Natural killer cell (primary cell): ENCODE measurements at regions not wholly inside any gene's neighbourhood (a gene's known extent, or its start where the extent isn't known, plus 50 kb on each side); places are given as distances from the start of the nearest gene placed in this dataset.

Experiments
- ATAC-seq, 3 donors: fragments of 150-1000 bp in 2 of 3; fragments of 200-7000 bp in 1 of 3; cut with Tn5 transposase; 1 replicate in 1 of 3; 2 replicates in 2 of 3; pipeline ENCODE4 v1.10.0; 2021; ENCODE audit warnings: mild to moderate bottlenecking in 2 of 3, moderate library complexity in 2 of 3
- DNase-seq, 2 donors: peaks; one replicate each; pipeline versions ENCODE4 v3.0.0 to v3.0.0-alpha.2; 2013 to 2021; ENCODE audit warnings: mixed read lengths in 1 of 2
- H3K27ac ChIP-seq: one replicate; pipeline ENCODE4 v1.5.1; 2013; ENCODE audit warnings: mild to moderate bottlenecking, low read length
- H3K27me3 ChIP-seq: one replicate; pipeline ENCODE4 v1.6.1; 2013; ENCODE audit warnings: low read length; ENCODE audit not compliant: control insufficient read depth, insufficient read depth
- H3K36me3 ChIP-seq: one replicate; pipeline ENCODE4 v1.6.1; 2013; ENCODE audit warnings: low read length; ENCODE audit not compliant: control insufficient read depth, insufficient read depth
- H3K4me1 ChIP-seq: one replicate; pipeline ENCODE4 v1.6.1; 2013; ENCODE audit warnings: low read length; ENCODE audit not compliant: control insufficient read depth, insufficient read depth
- H3K4me3 ChIP-seq: one replicate; pipeline ENCODE4 v1.5.1; 2013; ENCODE audit warnings: low read length
- H3K9me3 ChIP-seq: one replicate; pipeline ENCODE4 v1.6.1; 2013; ENCODE audit warnings: low read length; ENCODE audit not compliant: control insufficient read depth, insufficient read depth
- H3K27ac Mint-ChIP-seq, 2 donors: one replicate each; pipeline ENCODE4 v1.8.0; 2022; ENCODE audit warnings: mild to moderate bottlenecking in 2 of 2, mixed read lengths in 2 of 2, moderate library complexity in 1 of 2
- H3K27me3 Mint-ChIP-seq, 2 donors: one replicate each; pipeline ENCODE4 v1.8.0; 2022; ENCODE audit warnings: low read depth in 2 of 2, mixed read lengths in 2 of 2
- H3K36me3 Mint-ChIP-seq: one replicate; pipeline ENCODE4 v1.8.0; 2022; ENCODE audit warnings: mixed read lengths
- H3K4me1 Mint-ChIP-seq, 2 donors: one replicate each; pipeline ENCODE4 v1.8.0; 2022; ENCODE audit warnings: mixed read lengths in 2 of 2
- H3K4me3 Mint-ChIP-seq: one replicate; pipeline ENCODE4 v1.8.0; 2022; ENCODE audit warnings: mild to moderate bottlenecking, moderate library complexity, mixed read lengths
- H3K9me3 Mint-ChIP-seq, 2 donors: one replicate each; pipeline ENCODE4 v1.8.0; 2022; ENCODE audit warnings: mixed read lengths in 2 of 2
- WGBS: methylation state at CpG from one replicate; pipeline ENCODE4 v1.1.7; 2013; ENCODE audit warnings: missing lambda C conversion rate; ENCODE audit not compliant: insufficient coverage; 5-methylcytosine and 5-hydroxymethylcytosine counted together
- intact Hi-C: fragments of 100-400 bp; cut with micrococcal nuclease; formaldehyde crosslinking; loops from one replicate; pipeline ENCODE4 v1.14.2; 2022
- TF ChIP-seq, protein P1 (sequence below): fragments of 200-600 bp; IDR thresholded peaks from one replicate; pipeline ENCODE4 v1.8.0; 2022; ENCODE audit warnings: antibody characterized with exemption

- H3K4me3 ChIP-seq = no peak overlapping the region
- peaks cover 12 to 45% of the 10 kb centered on the region in 2 donors for H3K27me3 Mint-ChIP-seq
- ATAC-seq = no peak
- no peaks in the 10 kb centered on the region for H3K9me3 Mint-ChIP-seq
- H3K27ac ChIP-seq = no peak overlapping the region
- no peaks in the 10 kb centered on the region for H3K36me3 ChIP-seq
- no peak overlapping the region for H3K27ac Mint-ChIP-seq
- DNase-seq = no peak
- H3K4me1 Mint-ChIP-seq = no peaks in the 10 kb centered on the region
- intact Hi-C loops = no loop called here
- no peaks in the 10 kb centered on the region for H3K27me3 ChIP-seq
- no peaks in the 10 kb centered on the region for H3K9me3 ChIP-seq
- H3K36me3 Mint-ChIP-seq = no peaks in the 10 kb centered on the region
- no peak overlapping the region for H3K4me3 Mint-ChIP-seq
- TF ChIP-seq, protein P1, sequence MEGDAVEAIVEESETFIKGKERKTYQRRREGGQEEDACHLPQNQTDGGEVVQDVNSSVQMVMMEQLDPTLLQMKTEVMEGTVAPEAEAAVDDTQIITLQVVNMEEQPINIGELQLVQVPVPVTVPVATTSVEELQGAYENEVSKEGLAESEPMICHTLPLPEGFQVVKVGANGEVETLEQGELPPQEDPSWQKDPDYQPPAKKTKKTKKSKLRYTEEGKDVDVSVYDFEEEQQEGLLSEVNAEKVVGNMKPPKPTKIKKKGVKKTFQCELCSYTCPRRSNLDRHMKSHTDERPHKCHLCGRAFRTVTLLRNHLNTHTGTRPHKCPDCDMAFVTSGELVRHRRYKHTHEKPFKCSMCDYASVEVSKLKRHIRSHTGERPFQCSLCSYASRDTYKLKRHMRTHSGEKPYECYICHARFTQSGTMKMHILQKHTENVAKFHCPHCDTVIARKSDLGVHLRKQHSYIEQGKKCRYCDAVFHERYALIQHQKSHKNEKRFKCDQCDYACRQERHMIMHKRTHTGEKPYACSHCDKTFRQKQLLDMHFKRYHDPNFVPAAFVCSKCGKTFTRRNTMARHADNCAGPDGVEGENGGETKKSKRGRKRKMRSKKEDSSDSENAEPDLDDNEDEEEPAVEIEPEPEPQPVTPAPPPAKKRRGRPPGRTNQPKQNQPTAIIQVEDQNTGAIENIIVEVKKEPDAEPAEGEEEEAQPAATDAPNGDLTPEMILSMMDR = no peak
- 100% methylated on average over 2 of the region's 4 CpGs for WGBS
- H3K4me1 ChIP-seq = no peaks in the 10 kb centered on the region
Observed at GRCh38 chr1:232274236-232274855, 355.6 kb downstream of the SIPA1L2 start.

GRCh38 chr1:232273011-232273410, 356.9 kb downstream of the SIPA1L2 start:
- 96% methylated on average over 4 of the region's 4 CpGs for WGBS

GRCh38 chr1:232271991-232272589, 357.8 kb downstream of the SIPA1L2 start:
- H3K9me3 Mint-ChIP-seq = no peaks in the 10 kb centered on the region
- H3K27ac ChIP-seq = no peak overlapping the region
- H3K27me3 ChIP-seq = no peaks in the 10 kb centered on the region
- intact Hi-C loops = no loop called here
- no peak overlapping the region for H3K4me3 Mint-ChIP-seq
- H3K36me3 Mint-ChIP-seq = no peaks in the 10 kb centered on the region
- WGBS = 70% methylated on average over 8 of the region's 10 CpGs
- H3K36me3 ChIP-seq = no peaks in the 10 kb centered on the region
- DNase-seq = no peak
- no peak overlapping the region for H3K4me3 ChIP-seq
- peaks cover 15 to 52% of the 10 kb centered on the region in 2 donors for H3K27me3 Mint-ChIP-seq
- TF ChIP-seq, protein P1 = no peak
- H3K27ac Mint-ChIP-seq = no peak overlapping the region
- H3K4me1 ChIP-seq = no peaks in the 10 kb centered on the region
- no peaks in the 10 kb centered on the region for H3K4me1 Mint-ChIP-seq
- H3K9me3 ChIP-seq = no peaks in the 10 kb centered on the region
- no peak for ATAC-seq

More at GRCh38 chr1:232273011-232273410, 356.9 kb downstream of the SIPA1L2 start:
- no peaks in the 10 kb centered on the region for H3K27me3 ChIP-seq
- no peaks in the 10 kb centered on the region for H3K36me3 Mint-ChIP-seq
- H3K4me1 ChIP-seq = no peaks in the 10 kb centered on the region
- H3K4me3 ChIP-seq = no peak overlapping the region
- no peaks in the 10 kb centered on the region for H3K36me3 ChIP-seq
- TF ChIP-seq, protein P1 = no peak
- H3K27ac Mint-ChIP-seq = no peak overlapping the region
- H3K27me3 Mint-ChIP-seq = peaks cover 12 to 53% of the 10 kb centered on the region in 2 donors
- DNase-seq (no peak), ATAC-seq (no peak)
- H3K9me3 Mint-ChIP-seq = no peaks in the 10 kb centered on the region
- no peaks in the 10 kb centered on the region for H3K9me3 ChIP-seq
- H3K27ac ChIP-seq = no peak overlapping the region
- intact Hi-C loops = no loop called here
- H3K4me3 Mint-ChIP-seq = no peak overlapping the region
- H3K4me1 Mint-ChIP-seq = no peaks in the 10 kb centered on the region

- ATAC-seq (no peak), DNase-seq (no peak)
- no peaks in the 10 kb centered on the region for H3K36me3 Mint-ChIP-seq
- H3K9me3 Mint-ChIP-seq = no peaks in the 10 kb centered on the region
- no peaks in the 10 kb centered on the region for H3K4me1 ChIP-seq
- H3K27me3 ChIP-seq = no peaks in the 10 kb centered on the region
- peaks cover 7 to 44% of the 10 kb centered on the region in 2 donors for H3K27me3 Mint-ChIP-seq
- TF ChIP-seq, protein P1 = no peak
- no peak overlapping the region for H3K4me3 ChIP-seq
- intact Hi-C loops = no loop called here
- H3K9me3 ChIP-seq = no peaks in the 10 kb centered on the region
- H3K4me3 Mint-ChIP-seq = no peak overlapping the region
- H3K36me3 ChIP-seq = no peaks in the 10 kb centered on the region
- no peak overlapping the region for H3K27ac Mint-ChIP-seq
- no peaks in the 10 kb centered on the region for H3K4me1 Mint-ChIP-seq
- H3K27ac ChIP-seq = no peak overlapping the region
Observed at GRCh38 chr1:232271299-232271698, 358.6 kb downstream of the SIPA1L2 start.
